GM19452 (cell line): ENCODE measurements at regions not wholly inside any gene's neighbourhood (a gene's known extent, or its start where the extent isn't known, plus 50 kb on each side); places are given as distances from the start of the nearest gene placed in this dataset.
A peak's percentile ranks its signal among the peaks of the same experiment; 100 is the strongest.
"Not testable (repeated sequence)": the region's sequence is repeated elsewhere in the genome, so short reads cannot be mapped to it uniquely, and the experiment has no call there.

Experiments
- ATAC-seq: cut with Tn5 transposase; IDR thresholded peaks from one replicate; pipeline ENCODE4 v1.9.1; 2021; ENCODE audit not compliant: unreplicated experiment

DNA sequence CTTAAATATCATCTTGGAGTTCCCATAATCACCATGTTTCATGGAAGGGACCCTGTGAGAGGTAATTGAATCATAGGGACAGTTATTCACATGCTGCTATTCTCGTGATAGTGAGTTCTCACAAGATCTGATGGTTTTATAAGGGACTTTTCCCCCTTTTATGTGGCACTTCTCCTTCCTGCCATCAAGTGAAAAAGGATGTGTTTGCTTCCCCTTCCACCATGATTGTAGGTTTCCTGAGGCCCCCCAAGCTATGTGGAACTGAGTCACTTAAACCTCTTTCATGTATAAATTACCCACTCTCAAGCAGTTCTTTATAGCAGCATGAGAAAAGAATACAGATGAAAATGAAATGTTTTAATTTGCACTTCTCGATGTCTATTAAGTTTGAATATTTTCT, 112.0 kb downstream of the ZNF648 start:
- ATAC-seq = no peak

GRCh38 chr1:181948372-181948771, 113.1 kb downstream of the ZNF648 start:
- ATAC-seq = no peak

GRCh38 chr1:181947441-181947840, 114.1 kb downstream of the ZNF648 start:
- ATAC-seq = no peak

- peak; percentile 84 for ATAC-seq
Measured at GRCh38 chr1:181936768-181937581, 124.5 kb downstream of the ZNF648 start.

DNA sequence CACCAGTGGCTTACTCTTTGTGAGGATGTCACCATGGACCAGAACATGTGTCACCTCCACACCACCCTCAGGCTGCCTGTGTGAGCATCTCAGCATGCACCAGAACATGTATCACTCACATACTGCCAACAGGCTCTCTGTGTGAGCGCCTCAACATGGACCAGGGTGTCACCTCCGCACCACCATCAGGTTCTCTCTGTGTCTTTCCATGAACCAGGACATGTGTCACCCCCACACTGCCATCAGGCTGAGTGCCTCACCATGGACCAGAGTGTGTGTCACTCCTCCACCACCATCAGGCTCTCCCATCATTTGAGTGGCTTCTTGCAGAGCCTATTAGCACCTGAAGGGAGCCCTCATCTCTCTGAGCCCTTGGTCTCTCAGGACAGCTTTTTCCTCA, 125.2 kb downstream of the ZNF648 start:
- peak; percentile 35 for ATAC-seq

DNA sequence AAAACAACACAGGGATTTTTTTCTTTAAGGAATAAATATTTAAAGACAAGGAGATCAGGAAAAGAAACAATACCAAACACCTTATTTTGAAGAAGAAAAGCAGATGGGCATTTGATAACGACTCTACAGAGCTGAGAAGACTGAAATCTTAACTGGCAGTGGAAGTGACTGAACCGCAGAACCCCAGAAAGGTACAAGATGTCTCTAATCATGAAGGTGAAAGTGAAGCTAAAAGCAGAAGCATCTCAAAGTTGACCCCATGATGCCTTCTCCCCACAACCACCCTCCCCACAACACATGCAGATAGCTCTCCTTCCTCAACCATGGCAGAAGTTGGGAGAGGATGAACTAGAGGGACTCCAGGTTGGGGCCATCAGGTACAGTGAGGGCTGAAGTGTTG, 129.6 kb downstream of the ZNF648 start:
- no peak for ATAC-seq

- ATAC-seq = no peak
Measured at GRCh38 chr1:181930187-181930586, 131.3 kb downstream of the ZNF648 start.

- ATAC-seq = no peak
Measured at GRCh38 chr1:181926697-181927096, 134.8 kb downstream of the ZNF648 start.

GRCh38 chr1:181924034-181924433, 137.5 kb downstream of the ZNF648 start:
- not testable (repeated sequence) for ATAC-seq

GRCh38 chr1:181919542-181919941, 142.0 kb downstream of the ZNF648 start:
- ATAC-seq = no peak

DNA sequence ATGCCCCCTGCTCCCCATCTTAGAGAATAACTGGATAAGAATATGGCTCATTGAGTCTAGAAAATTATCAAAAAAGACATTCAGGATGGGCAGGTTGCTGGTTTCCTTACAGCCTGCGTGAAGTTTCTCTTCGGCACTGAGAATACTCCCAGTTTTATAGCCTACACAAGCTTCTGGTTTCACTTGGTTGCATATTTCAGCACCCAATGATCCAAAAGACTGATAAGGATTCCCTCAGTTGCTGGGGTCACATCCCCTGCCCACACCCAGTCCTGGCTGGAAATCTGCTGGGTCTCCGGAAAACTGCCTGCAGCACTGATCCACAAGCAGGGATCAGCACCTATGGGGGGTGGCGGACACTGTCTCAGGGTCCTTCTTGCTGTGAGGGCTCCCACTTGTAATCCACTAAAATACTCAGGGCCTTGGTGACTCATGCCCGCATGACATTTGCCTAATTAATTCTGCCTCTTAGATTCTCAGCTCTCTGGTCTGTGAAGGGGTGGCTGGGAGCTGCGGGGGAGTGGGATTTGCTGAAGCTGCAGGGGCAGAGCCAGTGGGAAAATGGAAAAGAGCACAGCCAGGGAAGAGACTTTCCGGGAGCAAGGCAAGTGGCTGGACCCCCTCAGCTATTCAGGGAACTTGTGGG, 142.5 kb downstream of the ZNF648 start:
- no peak for ATAC-seq

DNA sequence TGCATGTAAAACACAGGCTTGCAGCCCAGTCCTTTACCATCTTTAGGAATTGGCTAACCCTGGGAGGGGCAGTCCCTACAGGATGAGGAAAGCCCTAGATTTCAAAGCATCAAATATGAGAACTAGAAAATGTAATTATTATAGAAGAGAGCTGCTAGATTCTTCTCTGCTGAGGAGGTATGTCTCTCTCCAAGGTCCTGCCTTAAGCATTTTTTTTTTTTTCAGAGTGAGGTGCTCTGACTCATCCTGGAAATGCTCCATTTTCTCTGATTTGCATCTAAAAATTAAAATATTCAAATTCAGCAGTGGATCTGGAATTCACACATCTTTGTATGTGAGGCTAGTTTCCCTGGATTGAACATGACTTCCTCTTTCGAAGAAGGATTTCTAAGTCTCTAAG, 149.8 kb downstream of the ZNF648 start:
- no peak for ATAC-seq

DNA sequence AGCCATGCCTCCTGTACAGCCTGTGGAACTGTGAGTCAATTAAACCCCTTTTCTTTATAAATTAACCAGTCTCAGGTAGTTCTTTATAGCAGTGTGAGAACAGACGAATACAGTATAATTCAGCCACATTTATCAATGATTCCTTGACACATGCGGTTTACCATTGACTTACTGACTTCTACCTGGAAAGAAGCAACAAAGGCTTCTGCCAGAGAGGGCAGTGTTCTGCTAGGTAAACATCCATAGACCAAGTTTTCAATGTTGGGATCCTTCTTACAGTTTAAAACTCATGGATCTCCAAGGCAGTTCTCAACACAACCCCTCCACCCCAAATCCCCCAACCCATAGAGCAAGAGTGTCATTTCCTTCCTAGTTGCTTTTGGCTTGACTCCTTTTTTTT, 150.6 kb downstream of the ZNF648 start:
- ATAC-seq = no peak

DNA sequence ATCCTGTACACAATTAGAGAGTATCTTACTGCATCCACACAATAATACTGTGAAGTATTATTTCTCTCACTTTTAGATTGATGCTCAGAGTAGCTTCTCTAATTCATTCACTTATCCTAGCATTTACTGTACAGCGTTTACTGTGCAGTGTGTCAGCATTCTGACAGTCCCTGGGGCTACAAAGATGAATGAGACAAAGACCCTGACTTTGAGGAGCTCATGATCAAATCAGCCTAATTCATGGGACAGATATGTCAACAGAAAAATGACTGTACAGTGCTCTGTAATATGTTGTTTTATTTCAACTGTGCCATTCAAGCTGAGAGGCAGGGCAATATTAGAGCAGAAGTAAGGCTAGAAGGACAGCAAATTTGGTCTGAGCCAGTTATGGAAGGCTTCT, 152.5 kb downstream of the ZNF648 start:
- ATAC-seq = no peak

GRCh38 chr1:181906631-181907030, 154.9 kb downstream of the ZNF648 start:
- no peak for ATAC-seq

DNA sequence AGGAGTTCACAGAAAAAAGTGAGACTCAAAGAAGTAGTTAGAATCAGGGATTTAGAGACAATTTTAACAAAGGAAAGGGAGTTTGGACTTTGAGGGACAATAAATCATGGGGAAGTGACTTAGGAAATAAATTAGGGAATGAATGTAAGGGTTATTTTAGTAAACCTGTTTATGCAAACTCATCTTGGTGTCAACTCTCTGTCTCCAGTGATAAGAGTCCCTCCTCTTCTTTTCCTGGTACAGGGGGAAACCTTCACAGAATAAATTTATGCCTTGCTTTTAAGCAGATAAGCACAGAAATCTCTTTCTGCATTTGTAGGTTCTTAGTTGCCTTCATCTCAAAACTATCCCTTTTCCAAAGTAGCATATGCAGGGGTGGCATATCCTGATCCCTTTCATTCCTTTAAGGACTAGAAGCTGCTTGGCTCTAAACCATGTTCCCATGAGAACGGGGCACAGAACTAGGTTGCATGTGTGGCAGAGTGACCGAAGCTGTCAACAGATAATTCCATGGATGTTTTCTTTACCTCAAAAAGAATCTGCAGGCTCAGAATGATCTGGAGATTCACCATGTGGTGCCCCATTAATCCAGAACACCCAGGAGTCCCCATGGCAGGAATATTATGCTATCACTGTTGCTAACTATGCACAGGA, 155.4 kb downstream of the ZNF648 start:
- no peak for ATAC-seq

DNA sequence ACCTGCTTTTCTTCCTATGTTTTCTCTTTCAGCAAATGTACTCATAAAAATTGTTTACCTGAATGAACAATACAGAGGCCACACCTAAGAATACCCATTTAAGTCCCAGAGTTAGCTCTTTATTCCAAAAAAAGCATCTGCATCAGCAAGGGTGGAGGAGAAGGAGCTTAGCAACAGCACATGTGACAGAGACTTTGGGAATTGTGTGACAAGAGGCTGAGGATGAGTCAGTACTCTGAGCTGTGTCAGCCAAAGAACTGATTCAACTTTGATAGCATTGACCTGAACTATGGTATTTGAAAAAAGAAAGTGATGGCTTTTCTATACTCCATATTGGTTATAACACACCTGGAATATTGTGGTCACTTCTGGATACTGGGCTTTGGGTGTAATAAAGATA, 162.7 kb downstream of the ZNF648 start:
- ATAC-seq = no peak

GRCh38 chr1:181896824-181897223, 164.7 kb downstream of the ZNF648 start:
- no peak for ATAC-seq

GRCh38 chr1:181894439-181894859, 167.1 kb downstream of the ZNF648 start:
- no peak for ATAC-seq

DNA sequence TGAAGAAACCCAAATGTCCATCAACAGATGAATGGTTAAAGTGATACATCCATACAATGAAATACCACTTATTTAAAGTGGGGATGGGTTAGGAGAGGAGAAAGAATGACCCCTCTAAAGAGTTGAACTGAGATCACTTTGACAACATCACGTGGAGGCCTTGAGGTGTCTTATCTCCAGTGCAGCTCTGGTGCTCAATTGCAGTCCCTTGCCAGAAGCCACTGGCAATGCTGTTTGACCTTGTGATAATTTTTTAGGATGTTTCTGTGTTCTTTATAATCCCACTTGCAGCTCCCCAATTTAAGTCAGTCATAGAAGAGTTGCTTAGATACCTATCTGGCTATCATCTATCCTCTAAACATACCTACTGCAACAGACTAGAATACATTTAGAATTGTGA, 167.6 kb downstream of the ZNF648 start:
- ATAC-seq = no peak

DNA sequence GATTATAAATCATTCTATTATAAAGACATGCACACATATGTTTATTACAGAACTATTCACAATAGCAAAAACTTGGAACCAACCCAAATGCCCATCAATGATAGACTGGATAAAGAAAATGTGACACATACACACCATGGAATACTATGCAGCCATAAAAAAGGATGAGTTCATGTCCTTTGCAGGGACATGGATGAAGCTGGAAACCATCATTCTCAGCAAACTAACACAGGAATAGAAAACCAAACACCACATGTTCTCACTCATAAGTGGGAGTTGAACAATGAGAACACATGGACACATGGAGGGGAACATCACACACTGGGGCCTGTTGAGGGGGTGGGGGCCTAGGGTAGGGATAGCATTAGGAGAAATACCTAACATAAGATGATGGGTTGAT, 168.4 kb downstream of the ZNF648 start:
- ATAC-seq = not testable (repeated sequence)

DNA sequence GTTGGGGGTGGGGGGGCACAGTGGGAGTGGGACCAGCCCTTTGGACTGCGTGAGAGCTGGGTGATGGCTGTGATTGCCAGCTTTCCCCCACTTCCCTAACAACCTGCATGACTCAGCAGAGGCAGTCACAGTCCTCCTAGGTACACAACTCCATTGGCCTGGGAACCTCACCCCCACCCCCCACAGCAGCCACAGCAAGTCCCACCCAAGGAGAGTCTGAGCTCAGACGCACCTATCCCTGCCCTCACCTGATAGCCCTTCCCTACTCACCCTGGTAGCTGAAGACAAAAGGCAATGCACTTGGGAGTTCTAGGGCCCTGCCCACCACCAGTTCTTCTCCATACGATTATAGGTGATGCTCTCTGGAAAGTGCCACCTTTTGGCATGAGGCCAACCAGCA, 188.9 kb downstream of the ZNF648 start:
- ATAC-seq = no peak
